NK-92 (cell line): ENCODE measurements at regions not wholly inside any gene's neighbourhood (a gene's known extent, or its start where the extent isn't known, plus 50 kb on each side); places are given as distances from the start of the nearest gene placed in this dataset.
"Not testable (repeated sequence)": the region's sequence is repeated elsewhere in the genome, so short reads cannot be mapped to it uniquely, and the experiment has no call there.

Experiments used
- DNase-seq: peaks from one replicate; lab custom pipeline; 2025; ENCODE audit not compliant: unreplicated experiment; lab: John Stamatoyannopoulos, UW

- no peak for DNase-seq
Measured at GRCh38 chr5:89694026-89694550, 715.5 kb downstream of the CETN3 start.

GRCh38 chr5:89690331-89690730, 719.2 kb downstream of the CETN3 start:
- no peak for DNase-seq

- DNase-seq: no peak
Measured at GRCh38 chr5:89686081-89686765, 723.3 kb downstream of the CETN3 start.

- no peak for DNase-seq
Measured at GRCh38 chr5:89676634-89677033, 732.9 kb downstream of the CETN3 start.

- no peak for DNase-seq
Measured at GRCh38 chr5:89673019-89673418, 736.5 kb downstream of the CETN3 start.

- no peak for DNase-seq
Measured at GRCh38 chr5:89668821-89669220, 740.7 kb downstream of the CETN3 start.

GRCh38 chr5:89662499-89662898, 747.1 kb downstream of the CETN3 start:
- DNase-seq: no peak

- DNase-seq: no peak
Measured at GRCh38 chr5:89638871-89639270, 755.9 kb upstream of the MEF2C start.

- DNase-seq: not testable (repeated sequence)
Measured at GRCh38 chr5:89634176-89634575, 751.2 kb upstream of the MEF2C start.

GRCh38 chr5:89630064-89630463, 747.1 kb upstream of the MEF2C start:
- not testable (repeated sequence) for DNase-seq

GRCh38 chr5:89628876-89629635, 746.1 kb upstream of the MEF2C start:
- DNase-seq: no peak

GRCh38 chr5:89615839-89616518, 733.0 kb upstream of the MEF2C start:
- no peak for DNase-seq

GRCh38 chr5:89613222-89613956, 730.4 kb upstream of the MEF2C start:
- no peak for DNase-seq

GRCh38 chr5:89606939-89607534, 724.1 kb upstream of the MEF2C start:
- DNase-seq: no peak

GRCh38 chr5:89604342-89604741, 721.4 kb upstream of the MEF2C start:
- no peak for DNase-seq

- no peak for DNase-seq
Measured at GRCh38 chr5:89601880-89602279, 718.9 kb upstream of the MEF2C start.

GRCh38 chr5:89597878-89598277, 714.9 kb upstream of the MEF2C start:
- DNase-seq: no peak

- no peak for DNase-seq
Measured at GRCh38 chr5:89596821-89597220, 713.8 kb upstream of the MEF2C start.

- no peak for DNase-seq
Measured at GRCh38 chr5:89595056-89595455, 712.1 kb upstream of the MEF2C start.

GRCh38 chr5:89584339-89584956, 701.5 kb upstream of the MEF2C start:
- DNase-seq: no peak
